ENCODE measurements at regions not wholly inside any gene's neighbourhood (a gene's known extent, or its start where the extent isn't known, plus 50 kb on each side); places are given as distances from the start of the nearest gene placed in this dataset.

- ATAC-seq (no peak), DNase-seq (no peak)
- no peak overlapping the region for H3K4me3 ChIP-seq
- intact Hi-C loops (cut with DNase I): no loop called here
- TF ChIP-seq CTCF (IDR thresholded peaks at IDR 0.05): no peak
- H3K27me3 ChIP-seq: no peaks in the 10 kb centered on the region
- no peak overlapping the region for H3K27ac ChIP-seq
- peaks cover 0 to 7% (median 0%) of the 10 kb centered on the region in 11 donors for H3K9me3 ChIP-seq
- H3K36me3 ChIP-seq: no peaks in the 10 kb centered on the region
- H3K4me1 ChIP-seq: no peaks in the 10 kb centered on the region
These were observed 646.9 kb upstream of the CDH7 start for GRCh38 chr18:65103864-65104263.

DNA sequence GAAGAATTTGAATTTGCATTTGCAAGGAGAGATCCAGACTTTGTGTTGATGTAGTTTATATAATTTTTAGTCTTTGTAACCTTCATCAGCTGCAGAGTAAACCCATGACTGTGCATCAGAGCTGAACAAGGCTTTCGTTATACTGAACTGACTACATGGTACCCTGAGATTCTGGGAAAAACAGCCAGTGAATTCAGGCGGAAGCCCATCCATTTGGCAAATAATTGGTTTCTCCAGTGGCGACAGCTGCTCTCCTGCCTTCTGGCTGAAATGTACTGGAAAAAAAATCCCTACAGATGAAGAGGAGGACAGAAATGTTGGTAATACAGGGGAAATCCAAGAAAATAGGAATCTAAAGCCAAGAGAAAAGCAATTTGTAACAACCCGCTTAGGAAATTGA is 657.5 kb upstream of the CDH7 start:
- H3K9me3 ChIP-seq: no peaks in the 10 kb centered on the region
- H3K27ac ChIP-seq: no peak overlapping the region
- H3K4me1 ChIP-seq: no peaks in the 10 kb centered on the region
- TF ChIP-seq CTCF (IDR thresholded peaks at IDR 0.05): no peak
- H3K36me3 ChIP-seq: no peaks in the 10 kb centered on the region
- no peak overlapping the region for H3K4me3 ChIP-seq
- DNase-seq (no peak), ATAC-seq (no peak)
- H3K27me3 ChIP-seq: no peaks in the 10 kb centered on the region
- intact Hi-C loops (cut with DNase I): loop anchor here in 2 of 10 donors (10.0 kb wide), 2 partner anchors 1069 to 1079 kb away; no protein-coding TSS in a partner anchor
- 83 to 92% methylated on average over 4 of the region's 4 CpGs for WGBS, 2 donors

- WGBS, 2 donors: 13 to 15% methylated on average over 4 of the region's 4 CpGs
- Histone ChIP-seq H3K36me3 (no peaks in the 10 kb centered on the region), H3K27me3 (no peaks in the 10 kb centered on the region), H3K9me3 (no peaks in the 10 kb centered on the region), H3K4me3 (no peak overlapping the region), H3K27ac (no peak overlapping the region), H3K4me1 (no peaks in the 10 kb centered on the region)
- ATAC-seq (peak in 1 of 8 donors; percentile 48), DNase-seq (no peak)
- peak in 7 of 9 donors; percentile 48 to 69 (median 56) for TF ChIP-seq CTCF (IDR thresholded peaks at IDR 0.05)
- intact Hi-C loops (cut with DNase I): loop anchor here in 2 of 10 donors (10.0 kb wide), 2 partner anchors 1067 to 1077 kb away; no protein-coding TSS in a partner anchor
These were observed 659.0 kb upstream of the CDH7 start for GRCh38 chr18:65091744-65092329.

GRCh38 chr18:65082907-65083306 is 667.9 kb upstream of the CDH7 start:
- TF ChIP-seq CTCF (IDR thresholded peaks at IDR 0.05): no peak
- Histone ChIP-seq H3K9me3 (no peaks in the 10 kb centered on the region), H3K27me3 (no peaks in the 10 kb centered on the region), H3K36me3 (no peaks in the 10 kb centered on the region), H3K4me3 (no peak overlapping the region), H3K27ac (no peak overlapping the region), H3K4me1 (no peaks in the 10 kb centered on the region)
- DNase-seq: no peak
- ATAC-seq: no peak
- 42 to 54% methylated on average over 5 of the region's 5 CpGs for WGBS, 2 donors
- intact Hi-C loops (cut with DNase I): no loop called here

All from heart right ventricle (tissue), 16 donors.